Mucosa of descending colon (tissue), 3 donors: ENCODE measurements at regions not wholly inside any gene's neighbourhood (a gene's known extent, or its start where the extent isn't known, plus 50 kb on each side); places are given as distances from the start of the nearest gene placed in this dataset.

ENCODE experiments used
- ATAC-seq: fragments of 200-7000 bp; cut with Tn5 transposase; one replicate; pipeline ENCODE4 v1.9.1; 2020; ENCODE audit warnings: mild to moderate bottlenecking, moderate library complexity
- DNase-seq, 3 donors: peaks; one replicate each; pipeline ENCODE4 v3.0.0-alpha.2; 2020
- H3K36me3 ChIP-seq: fragments of 200-600 bp; one replicate; pipeline ENCODE4 v1.8.0; 2021; ENCODE audit warnings: low read depth, mild to moderate bottlenecking
- H3K4me1 ChIP-seq: fragments of 200-600 bp; one replicate; pipeline ENCODE4 v1.8.0; 2021; ENCODE audit warnings: low read depth, mild to moderate bottlenecking
- H3K4me3 ChIP-seq: fragments of 200-600 bp; one replicate; pipeline ENCODE4 v1.8.0; 2021; ENCODE audit warnings: mild to moderate bottlenecking
- H3K9me3 ChIP-seq: fragments of 200-600 bp; one replicate; pipeline ENCODE4 v1.8.0; 2021; ENCODE audit warnings: mild to moderate bottlenecking
- intact Hi-C, 2 donors: fragments of 100-400 bp; cut with DNase I in 1 of 2; cut with micrococcal nuclease in 1 of 2; formaldehyde crosslinking; loops; one replicate each; pipeline versions ENCODE4 v1.11.0 to v1.11.1; 2022; cut with DNase I, micrococcal nuclease
- TF ChIP-seq, protein P1 (sequence below): fragments of 200-600 bp; IDR thresholded peaks from one replicate; pipeline ENCODE4 v1.8.0; 2022; ENCODE audit warnings: antibody characterized with exemption, mild to moderate bottlenecking
- donor health status: DM: no; HTN: no; CAD: no; lungs with moderate emphysema.
- donor health status: DM: no; HTN: no; CAD: no.
- donor health status: DM: no; HTN: yes; CAD: no.

DNA sequence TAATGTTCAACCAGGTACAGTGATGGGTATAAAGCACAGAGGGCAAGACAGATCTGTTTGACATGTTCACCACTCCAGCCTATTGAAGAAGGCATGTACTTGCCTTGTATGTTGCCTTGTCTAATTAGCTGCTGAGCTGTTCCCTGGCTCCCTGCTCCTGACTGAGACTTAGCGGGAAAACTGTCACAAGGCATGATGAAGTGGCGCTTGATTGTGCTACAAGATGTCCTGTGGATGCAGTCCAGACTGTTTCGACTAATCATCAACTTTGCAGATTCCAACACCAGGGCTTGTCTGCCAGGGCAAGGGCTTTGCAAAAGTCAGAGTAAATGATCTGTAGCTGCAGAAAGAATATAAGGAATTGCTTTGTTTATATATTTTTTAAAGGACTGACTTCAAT lies 136.2 kb upstream of the NRBF2 start:
- no peak for ATAC-seq
- Histone ChIP-seq H3K36me3 (no peaks in the 10 kb centered on the region), H3K4me3 (no peak overlapping the region), H3K4me1 (no peaks in the 10 kb centered on the region), H3K9me3 (no peaks in the 10 kb centered on the region)
- TF ChIP-seq, protein P1, sequence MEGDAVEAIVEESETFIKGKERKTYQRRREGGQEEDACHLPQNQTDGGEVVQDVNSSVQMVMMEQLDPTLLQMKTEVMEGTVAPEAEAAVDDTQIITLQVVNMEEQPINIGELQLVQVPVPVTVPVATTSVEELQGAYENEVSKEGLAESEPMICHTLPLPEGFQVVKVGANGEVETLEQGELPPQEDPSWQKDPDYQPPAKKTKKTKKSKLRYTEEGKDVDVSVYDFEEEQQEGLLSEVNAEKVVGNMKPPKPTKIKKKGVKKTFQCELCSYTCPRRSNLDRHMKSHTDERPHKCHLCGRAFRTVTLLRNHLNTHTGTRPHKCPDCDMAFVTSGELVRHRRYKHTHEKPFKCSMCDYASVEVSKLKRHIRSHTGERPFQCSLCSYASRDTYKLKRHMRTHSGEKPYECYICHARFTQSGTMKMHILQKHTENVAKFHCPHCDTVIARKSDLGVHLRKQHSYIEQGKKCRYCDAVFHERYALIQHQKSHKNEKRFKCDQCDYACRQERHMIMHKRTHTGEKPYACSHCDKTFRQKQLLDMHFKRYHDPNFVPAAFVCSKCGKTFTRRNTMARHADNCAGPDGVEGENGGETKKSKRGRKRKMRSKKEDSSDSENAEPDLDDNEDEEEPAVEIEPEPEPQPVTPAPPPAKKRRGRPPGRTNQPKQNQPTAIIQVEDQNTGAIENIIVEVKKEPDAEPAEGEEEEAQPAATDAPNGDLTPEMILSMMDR: no peak
- DNase-seq: no peak
- intact Hi-C loops: no loop called here

DNA sequence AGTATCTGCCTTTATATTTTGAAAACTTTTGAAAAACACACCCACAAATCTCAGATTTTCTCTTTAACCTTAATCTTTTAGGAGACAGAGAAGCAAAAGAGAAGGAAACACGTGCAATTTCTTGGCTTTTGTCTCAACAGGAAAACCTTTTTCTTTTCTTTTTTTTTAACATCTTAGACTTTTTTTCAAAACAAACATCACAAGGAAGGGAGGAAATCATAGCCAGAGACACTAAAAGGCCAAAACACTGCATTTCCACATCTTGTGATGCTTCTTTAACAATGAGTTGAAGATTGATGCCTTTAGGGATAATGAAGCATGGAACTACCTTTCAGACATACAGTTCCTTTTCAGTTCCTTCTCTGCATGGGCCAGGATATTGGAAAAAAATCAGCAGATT lies 136.6 kb upstream of the NRBF2 start:
- ATAC-seq (no peak), DNase-seq (no peak)
- intact Hi-C loops: no loop called here
- Histone ChIP-seq H3K4me1 (no peaks in the 10 kb centered on the region), H3K9me3 (no peaks in the 10 kb centered on the region), H3K36me3 (no peaks in the 10 kb centered on the region), H3K4me3 (no peak overlapping the region)
- TF ChIP-seq, protein P1: no peak

DNA sequence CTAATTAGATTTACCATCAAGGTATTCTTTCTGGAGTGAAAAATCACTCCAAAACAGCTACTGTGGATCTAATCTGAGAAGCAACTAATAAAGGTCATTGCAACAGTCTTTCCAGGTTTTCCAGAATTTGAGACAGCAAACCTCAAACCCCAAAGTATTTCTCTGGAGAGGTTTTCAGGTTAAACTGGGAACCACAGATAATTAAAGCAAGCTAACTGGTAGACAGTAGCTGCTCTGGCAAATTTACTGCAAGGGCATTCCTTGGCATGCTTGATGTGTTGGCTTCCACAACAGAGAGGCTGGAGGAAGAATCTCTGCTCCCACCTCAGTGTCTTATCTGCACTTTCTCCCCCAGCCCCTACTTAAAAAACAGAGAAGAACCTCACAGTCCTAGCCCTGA lies 140.0 kb upstream of the NRBF2 start:
- ATAC-seq (no peak), DNase-seq (no peak)
- no peak overlapping the region for H3K4me3 ChIP-seq
- intact Hi-C loops: no loop called here
- H3K9me3 ChIP-seq: no peaks in the 10 kb centered on the region
- no peaks in the 10 kb centered on the region for H3K4me1 ChIP-seq
- TF ChIP-seq, protein P1: no peak
- H3K36me3 ChIP-seq: no peaks in the 10 kb centered on the region

DNA sequence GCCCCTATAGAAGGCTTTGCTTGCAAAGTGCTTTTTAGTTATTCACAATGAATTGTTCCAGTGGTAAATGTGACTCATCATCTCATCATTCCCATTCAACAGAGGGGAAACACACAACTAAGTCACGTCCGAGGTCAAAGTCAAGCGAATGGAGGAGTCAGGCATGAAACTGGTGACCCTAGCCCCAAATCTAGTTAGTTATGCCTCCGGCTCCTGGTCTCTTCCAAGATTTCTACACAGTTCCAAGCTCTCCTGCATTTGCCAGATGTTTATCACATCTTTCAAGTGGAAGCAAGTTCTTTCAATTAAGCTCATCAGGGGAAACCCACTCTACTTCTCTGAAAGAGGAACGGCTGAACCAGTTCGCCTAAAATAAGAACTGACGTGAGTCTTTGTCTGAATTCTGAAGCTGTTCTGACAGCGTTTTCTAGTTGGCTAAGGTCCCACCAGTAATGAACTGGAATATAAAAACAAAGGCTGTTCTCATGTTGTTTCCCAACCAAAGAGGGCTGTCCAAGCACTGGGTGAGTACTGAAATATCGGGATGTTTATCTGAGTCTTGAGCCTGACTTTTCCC lies 140.9 kb upstream of the NRBF2 start:
- DNase-seq (peak in 1 of 3 donors; percentile 2), ATAC-seq (no peak)
- H3K4me1 ChIP-seq: no peaks in the 10 kb centered on the region
- H3K9me3 ChIP-seq: no peaks in the 10 kb centered on the region
- TF ChIP-seq, protein P1: no peak
- no peak overlapping the region for H3K4me3 ChIP-seq
- no peaks in the 10 kb centered on the region for H3K36me3 ChIP-seq
- intact Hi-C loops: no loop called here

DNA sequence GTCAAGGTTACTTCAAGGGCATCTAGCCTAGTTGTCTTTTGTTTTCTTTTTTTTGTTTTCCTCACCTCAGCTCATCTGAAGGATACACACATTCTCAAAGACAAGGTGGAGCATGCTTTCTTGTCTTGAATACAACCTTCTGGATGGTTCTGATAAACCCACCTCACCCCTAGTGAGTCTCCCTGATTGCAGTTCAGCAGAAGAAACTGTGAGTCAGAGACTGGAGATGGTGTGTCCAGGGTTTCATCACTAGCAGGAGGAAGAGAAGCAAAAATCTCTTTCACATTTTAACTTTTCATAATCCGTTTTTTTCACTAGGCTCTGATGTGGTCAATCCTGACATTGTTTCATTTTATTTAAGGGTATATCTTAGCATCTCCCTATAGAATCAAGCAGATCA lies 143.0 kb upstream of the NRBF2 start:
- DNase-seq (no peak), ATAC-seq (no peak)
- Histone ChIP-seq H3K4me1 (no peaks in the 10 kb centered on the region), H3K36me3 (no peaks in the 10 kb centered on the region), H3K9me3 (no peaks in the 10 kb centered on the region), H3K4me3 (no peak overlapping the region)
- TF ChIP-seq, protein P1: no peak
- intact Hi-C loops: no loop called here
